ENCODE measurements at regions not wholly inside any gene's neighbourhood (a gene's known extent, or its start where the extent isn't known, plus 50 kb on each side); places are given as distances from the start of the nearest gene placed in this dataset.

- no peak for TF ChIP-seq CTCF (IDR thresholded peaks at IDR 0.05)
- no peak for TF ChIP-seq POLR2A (IDR thresholded peaks at IDR 0.05)
These were observed 748.6 kb upstream of the PIK3C3 start for GRCh38 chr18:41206341-41206830.

Data from testis (tissue), 2 donors.